H54 (cell line): ENCODE measurements at regions not wholly inside any gene's neighbourhood (a gene's known extent, or its start where the extent isn't known, plus 50 kb on each side); places are given as distances from the start of the nearest gene placed in this dataset.

Source experiments
- DNase-seq: peaks from one replicate; pipeline ENCODE4 v3.0.0; 2011; ENCODE audit warnings: low spot score, mixed read lengths; ENCODE audit not compliant: insufficient read length
- FAIRE-seq: peaks from 3 replicates; lab custom pipeline; 2011; peaks lifted over from hg19 to GRCh38; lab: Jason Lieb, UNC
- POLR2A ChIP-seq: IDR thresholded peaks from 2 replicates; pipeline ENCODE4 v1.6.1; 2011; ENCODE audit warnings: low read depth, mild to moderate bottlenecking, low read length

- FAIRE-seq, result no peak
- TF ChIP-seq POLR2A, result no peak
- DNase-seq, result no peak
Observed at GRCh38 chr2:122138561-122138960, 383.1 kb downstream of the TSN start.

DNA sequence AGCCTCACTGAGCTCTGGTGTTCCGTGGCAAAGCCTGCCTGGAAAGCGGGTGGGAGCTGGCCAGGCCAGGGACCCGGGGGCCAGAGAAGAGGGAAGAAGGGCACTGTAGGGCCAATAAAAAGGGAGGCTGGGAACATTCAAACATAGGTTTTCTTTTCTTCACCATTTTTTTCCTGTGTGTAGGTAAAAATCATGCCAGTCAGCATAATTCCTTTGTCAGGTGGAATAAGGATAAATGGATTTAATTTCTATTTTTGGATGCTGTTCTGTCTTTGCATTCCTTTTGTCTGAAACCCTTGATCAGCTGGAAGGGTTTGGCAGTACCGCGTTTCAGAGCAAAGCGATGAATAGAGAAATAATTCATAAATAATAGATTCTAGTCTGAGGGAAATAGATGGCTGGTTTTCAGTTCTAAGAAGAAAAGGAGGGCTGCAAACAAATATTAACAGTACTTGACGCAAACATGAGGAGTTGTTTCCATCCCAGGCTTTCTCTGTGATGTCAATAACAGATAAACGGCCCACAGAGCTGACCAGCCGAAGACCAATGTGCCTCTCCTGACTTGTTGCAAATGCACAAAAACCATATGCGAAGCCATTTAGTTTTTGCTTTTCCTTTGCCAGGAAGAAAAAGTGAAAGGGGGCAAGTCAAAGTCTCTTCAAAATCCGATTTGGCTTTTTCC is 384.4 kb downstream of the TSN start:
- FAIRE-seq (no peak), DNase-seq (no peak)
- no peak for TF ChIP-seq POLR2A

DNA sequence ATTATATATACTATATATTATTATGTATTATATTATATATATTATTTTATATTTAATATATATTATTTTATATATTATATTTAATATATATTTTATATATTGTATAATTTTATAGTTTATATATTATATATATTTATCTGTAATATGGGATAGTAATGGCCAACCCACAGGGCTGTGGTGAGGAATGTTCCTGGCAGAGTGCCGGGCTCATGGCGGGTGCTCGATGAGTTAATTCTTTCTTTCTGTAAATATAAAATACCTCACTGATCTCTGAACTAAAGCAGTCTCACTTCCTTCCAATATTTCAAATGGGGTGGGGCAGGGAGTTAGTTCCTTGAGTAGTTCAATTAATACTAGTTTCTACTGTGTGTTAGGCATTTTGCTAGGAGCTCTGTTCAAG is 389.4 kb downstream of the TSN start:
- no peak for FAIRE-seq
- no peak for TF ChIP-seq POLR2A
- no peak for DNase-seq

GRCh38 chr2:122145856-122146255 is 390.4 kb downstream of the TSN start:
- no peak for TF ChIP-seq POLR2A
- DNase-seq, result no peak
- no peak for FAIRE-seq

DNA sequence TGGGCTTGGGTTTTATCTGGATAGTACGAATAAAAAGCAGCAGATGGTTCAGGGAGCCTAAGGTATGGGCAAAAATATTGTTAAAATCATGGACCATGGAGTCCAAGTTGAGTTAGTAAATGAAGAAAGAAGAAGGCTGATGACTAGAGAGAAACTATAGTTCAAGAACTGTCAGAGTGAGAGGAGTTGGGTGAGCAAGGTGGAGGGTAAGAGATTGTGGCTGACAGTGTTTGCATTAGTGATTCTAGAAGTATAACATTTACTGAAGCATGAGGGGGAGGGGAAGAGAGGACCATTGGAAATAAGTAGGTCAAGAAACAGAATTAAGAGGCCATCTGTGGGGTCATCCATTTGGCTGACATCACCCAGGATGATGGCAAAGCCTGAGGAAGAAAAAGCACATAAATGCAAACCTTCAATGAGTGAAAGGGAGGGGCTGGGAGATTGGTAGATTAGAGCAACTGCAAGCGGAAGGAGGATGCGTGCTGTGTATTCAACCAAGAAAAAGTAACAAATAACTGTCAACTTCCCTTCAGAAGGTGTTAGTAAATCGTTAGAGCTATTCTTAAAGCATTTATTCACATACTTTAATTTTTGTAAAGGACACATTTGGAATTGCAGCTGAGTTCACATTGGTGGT is 392.8 kb downstream of the TSN start:
- no peak for DNase-seq
- TF ChIP-seq POLR2A, result no peak
- FAIRE-seq, result no peak

- no peak for TF ChIP-seq POLR2A
- no peak for FAIRE-seq
- DNase-seq, result no peak
Observed at GRCh38 chr2:122150524-122151280, 395.3 kb downstream of the TSN start.

- no peak for DNase-seq
- no peak for FAIRE-seq
- no peak for TF ChIP-seq POLR2A
Observed at GRCh38 chr2:122152571-122152970, 397.1 kb downstream of the TSN start.

DNA sequence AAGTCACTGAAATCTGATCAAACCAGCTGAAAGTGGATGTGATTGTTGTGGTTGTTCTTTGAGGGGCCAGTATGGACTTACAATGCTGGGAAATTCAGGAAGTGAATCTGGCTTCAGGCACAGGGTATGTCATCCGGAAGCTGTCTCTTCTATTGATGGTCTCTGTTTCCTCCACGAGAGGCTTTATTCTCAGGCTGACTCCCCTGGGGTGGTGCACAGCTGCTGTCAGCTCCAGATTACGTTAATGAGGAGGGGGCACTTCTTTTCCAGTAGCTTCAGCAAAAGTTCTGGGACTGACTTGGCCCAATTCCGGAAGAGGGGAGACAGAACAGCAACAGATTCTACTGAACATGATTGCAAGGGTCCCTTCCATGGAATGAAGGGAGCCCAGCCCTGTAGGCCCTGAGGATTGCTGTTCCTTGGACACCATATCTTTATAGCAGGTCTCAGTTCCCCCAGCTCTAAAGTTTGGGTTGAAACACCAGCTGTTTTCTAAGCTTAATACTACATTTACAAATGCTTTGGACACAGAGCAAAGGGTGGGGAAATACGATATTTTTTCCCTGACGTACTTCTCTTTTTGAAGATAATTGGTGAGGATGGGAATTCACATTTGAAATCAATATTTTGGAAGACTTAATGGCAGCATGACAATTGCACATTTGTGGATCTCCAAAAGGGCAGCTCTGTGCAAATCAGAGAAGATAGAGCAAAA is 400.9 kb downstream of the TSN start:
- FAIRE-seq, result no peak
- no peak for TF ChIP-seq POLR2A
- no peak for DNase-seq

- FAIRE-seq (no peak), DNase-seq (no peak)
- no peak for TF ChIP-seq POLR2A
Observed at GRCh38 chr2:122157158-122157557, 401.7 kb downstream of the TSN start.

GRCh38 chr2:122163617-122164016 is 408.2 kb downstream of the TSN start:
- DNase-seq, result no peak
- TF ChIP-seq POLR2A, result no peak
- no peak for FAIRE-seq

DNA sequence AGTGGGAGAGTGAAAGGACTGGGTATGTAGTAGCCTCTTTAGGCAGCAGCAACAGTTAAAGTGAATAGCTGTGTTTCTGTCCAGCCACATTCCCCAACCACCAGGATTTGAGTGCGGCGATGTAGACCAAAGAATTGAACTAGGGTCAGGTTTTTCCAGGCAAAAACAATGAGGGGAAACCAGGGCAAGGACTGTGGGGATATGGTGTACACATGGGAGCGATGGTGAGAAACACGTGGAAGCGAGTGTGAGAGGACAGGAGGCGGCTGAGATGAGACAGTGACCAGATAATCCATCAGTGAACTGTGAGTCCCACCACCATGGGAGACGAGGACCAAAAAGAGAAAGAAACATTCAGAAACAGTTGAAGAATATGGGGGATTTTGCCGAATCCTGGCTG is 409.5 kb downstream of the TSN start:
- DNase-seq (no peak), FAIRE-seq (no peak)
- TF ChIP-seq POLR2A, result no peak

GRCh38 chr2:122166820-122167219 is 411.4 kb downstream of the TSN start:
- no peak for TF ChIP-seq POLR2A
- no peak for FAIRE-seq
- no peak for DNase-seq

- TF ChIP-seq POLR2A, result no peak
- no peak for DNase-seq
- no peak for FAIRE-seq
Observed at GRCh38 chr2:122167515-122167914, 412.1 kb downstream of the TSN start.

- TF ChIP-seq POLR2A, result no peak
- no peak for FAIRE-seq
- no peak for DNase-seq
Observed at GRCh38 chr2:122168799-122169198, 413.3 kb downstream of the TSN start.

DNA sequence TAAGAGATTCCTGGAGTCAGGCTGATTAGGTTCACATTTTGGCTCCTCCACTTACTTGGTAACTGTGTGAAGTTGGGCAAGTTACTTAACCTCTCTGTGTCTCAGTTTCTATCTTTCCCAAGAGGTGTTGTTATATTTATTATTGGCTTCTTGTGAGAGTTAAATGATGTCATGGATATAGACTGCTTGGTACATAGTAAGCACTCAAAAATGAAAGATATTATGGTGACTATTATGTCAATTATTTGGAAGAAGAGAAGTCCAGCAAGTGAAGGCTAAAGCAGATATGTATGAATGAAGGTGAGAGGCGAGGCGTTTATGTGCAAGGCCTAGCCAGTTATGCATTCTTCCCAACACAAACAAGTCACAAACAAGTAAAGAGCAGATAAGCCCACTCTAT is 417.4 kb downstream of the TSN start:
- FAIRE-seq, result no peak
- no peak for TF ChIP-seq POLR2A

More for the DNA sequence above, 417.4 kb downstream of the TSN start:
- DNase-seq, result no peak
